Left lung (tissue), 4 donors: ENCODE measurements at regions not wholly inside any gene's neighbourhood (a gene's known extent, or its start where the extent isn't known, plus 50 kb on each side); places are given as distances from the start of the nearest gene placed in this dataset.

Source experiments
- ATAC-seq: fragments of 200-7000 bp; cut with Tn5 transposase; one replicate; pipeline ENCODE4 v1.9.1; 2020; ENCODE audit warnings: moderate library complexity
- DNase-seq, 4 donors: peaks; one replicate each; pipeline ENCODE4 v3.0.0-alpha.2; 2013 to 2020
- H3K27ac ChIP-seq, 2 donors: fragments of 200-600 bp; sonication (generic) in 1 of 2; one replicate each; pipeline versions ENCODE4 v1.5.0 to v1.8.0; 2020 to 2021
- H3K27me3 ChIP-seq, 2 donors: fragments of 200-600 bp; sonication (generic) in 1 of 2; one replicate each; pipeline versions ENCODE4 v1.5.0 to v1.8.0; 2020 to 2021
- H3K36me3 ChIP-seq, 2 donors: fragments of 200-600 bp; sonication (generic) in 1 of 2; one replicate each; pipeline versions ENCODE4 v1.5.0 to v1.8.0; 2020 to 2021
- H3K4me1 ChIP-seq, 2 donors: fragments of 200-600 bp; one replicate each; pipeline ENCODE4 v1.8.0; 2021
- H3K4me3 ChIP-seq, 2 donors: fragments of 200-600 bp; sonication (generic) in 1 of 2; one replicate each; pipeline versions ENCODE4 v1.5.0 to v1.8.0; 2020 to 2021; ENCODE audit warnings: mild to moderate bottlenecking in 1 of 2
- H3K9me3 ChIP-seq, 2 donors: fragments of 200-600 bp; sonication (generic) in 1 of 2; one replicate each; pipeline versions ENCODE4 v1.5.0 to v1.8.0; 2020 to 2021
- intact Hi-C, 2 donors: fragments of 100-400 bp; cut with DNase I; formaldehyde crosslinking; loops; one replicate each; pipeline versions ENCODE4 v1.11.2 to v1.14.2; 2022
- TF ChIP-seq, protein P1 (sequence below), 2 donors: fragments of 200-600 bp; sonication (generic) in 1 of 2; IDR thresholded peaks; one replicate each; pipeline versions ENCODE4 v1.5.0 to v1.8.0; 2021; ENCODE audit warnings: antibody characterized with exemption in 2 of 2
- donor health status: DM: no; HTN: yes; CAD: no.
- donor health status: DM: no; HTN: no; CAD: no.

DNA sequence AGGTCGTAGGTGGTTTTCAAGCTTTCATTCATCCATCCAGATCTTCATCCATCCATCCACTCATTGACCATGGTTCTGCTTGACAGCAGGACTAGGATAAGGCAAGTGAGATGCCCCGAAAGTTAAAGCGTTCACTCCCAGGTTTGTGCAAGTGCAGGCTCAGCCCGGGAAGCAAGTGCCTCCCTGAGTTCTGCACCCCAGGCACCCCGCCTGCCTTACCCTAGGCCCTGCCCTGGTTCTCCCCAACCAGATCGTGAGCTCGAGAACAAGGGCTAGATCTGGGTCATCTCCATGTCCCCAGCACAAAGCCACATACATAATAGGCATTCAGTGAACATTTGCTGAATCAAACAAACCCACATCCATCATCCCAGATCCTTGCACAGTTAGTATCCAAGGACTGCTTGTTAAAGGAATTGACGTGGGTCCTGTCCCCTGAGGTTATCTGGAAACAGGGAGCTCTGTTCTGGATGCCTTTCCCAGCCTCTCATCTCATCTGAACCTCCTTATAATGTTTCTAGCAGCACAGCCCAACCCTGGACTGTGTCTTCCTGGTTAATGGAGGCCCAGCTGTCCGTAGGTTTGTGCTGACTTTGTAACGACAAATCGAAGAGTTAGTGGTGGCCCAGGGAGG, 116.1 kb upstream of the GPC1 start:
- TF ChIP-seq, protein P1, sequence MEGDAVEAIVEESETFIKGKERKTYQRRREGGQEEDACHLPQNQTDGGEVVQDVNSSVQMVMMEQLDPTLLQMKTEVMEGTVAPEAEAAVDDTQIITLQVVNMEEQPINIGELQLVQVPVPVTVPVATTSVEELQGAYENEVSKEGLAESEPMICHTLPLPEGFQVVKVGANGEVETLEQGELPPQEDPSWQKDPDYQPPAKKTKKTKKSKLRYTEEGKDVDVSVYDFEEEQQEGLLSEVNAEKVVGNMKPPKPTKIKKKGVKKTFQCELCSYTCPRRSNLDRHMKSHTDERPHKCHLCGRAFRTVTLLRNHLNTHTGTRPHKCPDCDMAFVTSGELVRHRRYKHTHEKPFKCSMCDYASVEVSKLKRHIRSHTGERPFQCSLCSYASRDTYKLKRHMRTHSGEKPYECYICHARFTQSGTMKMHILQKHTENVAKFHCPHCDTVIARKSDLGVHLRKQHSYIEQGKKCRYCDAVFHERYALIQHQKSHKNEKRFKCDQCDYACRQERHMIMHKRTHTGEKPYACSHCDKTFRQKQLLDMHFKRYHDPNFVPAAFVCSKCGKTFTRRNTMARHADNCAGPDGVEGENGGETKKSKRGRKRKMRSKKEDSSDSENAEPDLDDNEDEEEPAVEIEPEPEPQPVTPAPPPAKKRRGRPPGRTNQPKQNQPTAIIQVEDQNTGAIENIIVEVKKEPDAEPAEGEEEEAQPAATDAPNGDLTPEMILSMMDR (IDR thresholded peaks at IDR 0.05), result no peak
- H3K4me3 ChIP-seq, result no peak overlapping the region
- H3K36me3 ChIP-seq, result no peaks in the 10 kb centered on the region
- peaks cover 0 to 28% of the 10 kb centered on the region in 2 donors for H3K27me3 ChIP-seq
- ATAC-seq (no peak), DNase-seq (no peak)
- H3K27ac ChIP-seq, result no peak overlapping the region
- H3K9me3 ChIP-seq, result no peaks in the 10 kb centered on the region
- intact Hi-C loops, result no loop called here
- H3K4me1 ChIP-seq, result no peaks in the 10 kb centered on the region

DNA sequence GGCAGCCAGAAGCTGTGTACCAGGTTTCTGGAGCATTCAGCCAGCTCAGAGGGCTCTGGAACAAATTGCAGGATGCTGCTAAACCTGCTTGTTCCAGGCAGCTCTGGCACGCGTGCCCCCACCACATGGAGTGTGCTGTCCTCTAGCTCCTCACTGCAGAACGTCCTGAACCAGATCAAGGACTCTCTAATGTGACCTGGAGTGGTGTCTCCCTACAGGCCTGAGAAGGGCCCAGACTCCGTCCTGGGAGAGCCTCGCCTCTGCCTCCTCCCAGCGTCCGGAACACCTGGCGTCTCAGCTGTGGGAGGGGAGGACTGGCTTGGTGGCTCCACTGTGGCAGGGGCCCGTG, 115.6 kb upstream of the GPC1 start:
- ATAC-seq (no peak), DNase-seq (no peak)
- TF ChIP-seq, protein P1 (IDR thresholded peaks at IDR 0.05), result no peak
- Histone ChIP-seq H3K4me3 (no peak overlapping the region), H3K27me3 (peaks cover 0 to 29% of the 10 kb centered on the region in 2 donors), H3K4me1 (no peaks in the 10 kb centered on the region), H3K27ac (no peak overlapping the region), H3K9me3 (no peaks in the 10 kb centered on the region), H3K36me3 (no peaks in the 10 kb centered on the region)
- intact Hi-C loops, result no loop called here

DNA sequence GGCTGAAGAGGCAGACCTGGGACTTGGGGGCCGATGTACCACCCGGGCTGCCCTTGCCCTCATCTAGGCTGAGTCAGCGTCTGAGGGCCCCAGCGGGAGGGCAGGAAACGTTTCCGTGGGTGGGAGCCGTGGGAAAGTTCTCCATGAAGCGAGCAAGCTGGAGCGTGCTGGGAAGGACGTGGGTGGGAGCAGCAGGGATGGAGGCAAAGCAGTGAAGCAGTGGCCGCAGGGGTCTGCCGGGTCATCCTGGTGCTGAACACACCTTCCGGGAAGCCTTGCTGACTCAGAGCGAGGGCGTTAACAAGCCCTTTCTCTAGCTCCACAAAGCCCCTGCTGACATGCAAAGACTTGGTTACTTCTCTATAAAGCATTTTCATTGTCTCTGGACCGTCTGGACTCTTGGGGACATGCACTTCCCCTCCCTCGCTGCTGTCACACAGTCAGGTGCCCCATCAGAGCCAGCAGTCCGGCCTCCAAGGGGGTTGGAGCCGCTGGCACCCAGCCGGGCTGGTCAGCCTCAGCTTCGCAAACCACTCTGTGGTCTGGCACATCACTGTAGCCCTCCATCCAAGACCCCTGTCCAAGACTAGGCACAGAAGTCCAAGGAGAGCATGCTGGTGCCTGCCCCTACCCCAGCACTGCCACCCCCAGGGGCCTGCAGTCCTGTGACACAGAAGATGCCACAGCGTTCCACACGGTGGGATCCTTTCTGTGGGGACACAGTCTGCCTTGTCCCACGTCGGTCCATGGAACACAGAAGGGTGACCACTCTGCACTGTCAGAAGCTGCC, 115.1 kb upstream of the GPC1 start:
- H3K4me1 ChIP-seq, result no peaks in the 10 kb centered on the region
- H3K4me3 ChIP-seq, result no peak overlapping the region
- no peak overlapping the region for H3K27ac ChIP-seq
- ATAC-seq (peak; percentile 53), DNase-seq (peak in 1 of 4 donors; percentile 73)
- H3K36me3 ChIP-seq, result no peaks in the 10 kb centered on the region
- TF ChIP-seq, protein P1 (IDR thresholded peaks at IDR 0.05), result no peak
- peaks cover 0 to 33% of the 10 kb centered on the region in 2 donors for H3K27me3 ChIP-seq
- intact Hi-C loops, result no loop called here
- H3K9me3 ChIP-seq, result no peaks in the 10 kb centered on the region

DNA sequence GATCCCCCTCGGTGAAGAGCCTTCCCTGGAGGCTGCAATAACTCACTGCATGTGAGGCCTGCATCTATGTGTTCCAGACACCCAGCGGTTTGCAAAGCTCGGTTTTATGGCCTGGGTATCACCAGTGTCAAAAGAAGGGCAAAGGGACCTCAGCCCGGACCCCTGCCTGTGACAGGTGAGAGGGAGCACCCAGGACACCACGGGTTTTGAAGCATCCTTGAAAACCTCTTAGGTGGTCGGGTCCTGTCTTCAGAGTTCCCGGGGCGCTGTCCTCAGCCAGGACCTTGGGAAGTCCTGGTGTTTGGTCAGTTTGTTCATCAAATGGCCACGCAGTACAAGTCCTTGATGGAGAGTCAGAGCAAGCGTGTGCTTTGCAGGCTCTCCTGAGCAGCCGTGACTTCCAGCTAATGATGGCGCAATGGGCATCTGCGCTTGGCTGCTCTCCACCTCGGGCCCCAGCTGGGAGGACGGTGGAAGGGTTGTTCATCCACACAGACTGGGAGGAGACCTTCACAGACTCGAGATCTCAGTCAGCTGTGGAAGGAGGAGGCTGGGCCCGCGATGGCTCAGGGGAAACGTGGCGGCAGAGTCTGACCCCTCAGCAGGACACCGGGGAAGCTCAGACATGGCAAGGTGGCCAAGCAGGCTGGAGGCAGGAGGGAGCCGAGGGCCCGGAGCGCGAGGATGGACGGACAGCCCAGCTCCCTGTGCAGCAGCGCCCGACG, 113.1 kb upstream of the GPC1 start:
- H3K4me1 ChIP-seq, result no peaks in the 10 kb centered on the region
- no peak for ATAC-seq
- intact Hi-C loops, result no loop called here

More for the DNA sequence above, 113.1 kb upstream of the GPC1 start:
- Histone ChIP-seq H3K4me3 (no peak overlapping the region), H3K27ac (no peak overlapping the region), H3K9me3 (no peaks in the 10 kb centered on the region), H3K36me3 (no peaks in the 10 kb centered on the region), H3K27me3 (peaks cover 0 to 39% of the 10 kb centered on the region in 2 donors)
- DNase-seq, result peak in 2 of 4 donors; percentile 16 to 70
- TF ChIP-seq, protein P1 (IDR thresholded peaks at IDR 0.05), result no peak
